SK-MEL-5 (cell line): ENCODE measurements at regions not wholly inside any gene's neighbourhood (a gene's known extent, or its start where the extent isn't known, plus 50 kb on each side); places are given as distances from the start of the nearest gene placed in this dataset.
A peak's percentile ranks its signal among the peaks of the same experiment; 100 is the strongest.
"Not testable (repeated sequence)": the region's sequence is repeated elsewhere in the genome, so short reads cannot be mapped to it uniquely, and the experiment has no call there.

ENCODE experiments used
- DNase-seq: peaks from one replicate; pipeline ENCODE4 v3.0.0-alpha.2; 2016; ENCODE audit warnings: low read depth, low spot score
- in situ Hi-C: cut with HindIII; loops from 2 replicates; pipeline ENCODE4 v1.10.0; 2016; ENCODE audit warnings: low sequenced_read_pairs, high pct_unique_total_duplicates, low pct_unique_long_range_greater_than_20kb

DNA sequence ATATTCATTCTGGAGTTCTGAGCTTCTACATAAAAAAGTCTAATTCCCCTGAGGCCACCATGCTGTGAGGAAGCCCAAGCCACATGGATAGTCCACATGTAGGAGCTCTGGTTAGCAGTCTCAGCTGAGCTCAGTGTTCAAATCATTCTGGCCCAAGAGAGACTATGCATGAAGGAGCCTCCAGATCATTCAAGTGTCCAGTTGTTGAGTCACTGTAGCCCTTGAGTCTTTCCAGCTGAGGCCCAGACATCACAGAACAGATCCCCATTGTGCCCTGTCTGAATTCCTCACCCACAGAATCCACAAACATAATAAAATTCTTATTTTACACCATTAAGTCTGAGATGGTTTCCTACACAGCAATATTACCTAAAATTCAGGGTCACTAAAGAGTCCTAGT lies 107.0 kb upstream of the NGF start:
- in situ Hi-C loops = no loop called here

DNA sequence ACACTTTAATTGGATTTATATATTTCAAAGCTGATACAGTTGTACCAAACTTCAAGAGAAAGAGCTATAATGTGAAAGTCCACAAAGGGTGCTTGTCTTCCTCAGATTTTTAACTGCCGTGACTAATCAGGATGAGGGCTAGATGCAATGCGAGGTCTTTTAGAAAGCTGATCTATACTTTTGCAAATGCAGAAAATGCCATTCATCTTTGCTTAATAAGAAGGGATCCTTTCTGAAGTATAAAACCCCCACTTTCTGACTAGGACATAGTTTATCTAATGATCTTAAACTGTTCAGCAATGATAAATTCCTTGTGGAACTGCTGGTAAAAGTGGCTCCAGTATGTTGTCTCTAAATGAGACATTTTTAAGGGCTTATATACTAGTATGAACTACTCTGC lies 102.7 kb upstream of the NGF start:
- peak; percentile 63 for DNase-seq
- in situ Hi-C loops = no loop called here

More for the DNA sequence above, 107.0 kb upstream of the NGF start:
- peak; percentile 32 for DNase-seq

DNA sequence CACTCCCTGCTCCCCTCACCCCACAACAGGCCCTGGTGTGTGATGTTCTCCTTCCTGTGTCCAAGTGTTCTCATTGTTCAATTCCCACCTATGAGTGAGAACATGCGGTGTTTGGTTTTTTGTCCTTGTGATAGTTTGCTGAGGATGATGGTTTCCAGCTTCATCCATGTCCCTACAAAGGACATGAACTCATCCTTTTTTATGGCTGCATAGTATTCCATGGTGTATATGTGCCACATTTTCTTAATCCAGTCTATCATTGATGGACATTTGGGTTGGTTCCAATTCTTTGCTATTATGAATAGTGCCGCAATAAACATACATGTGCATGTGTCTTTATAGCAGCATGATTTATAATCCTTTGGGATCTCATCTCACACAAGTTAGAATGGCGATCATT lies 101.5 kb upstream of the NGF start:
- in situ Hi-C loops, DNase-seq: not testable (repeated sequence)

DNA sequence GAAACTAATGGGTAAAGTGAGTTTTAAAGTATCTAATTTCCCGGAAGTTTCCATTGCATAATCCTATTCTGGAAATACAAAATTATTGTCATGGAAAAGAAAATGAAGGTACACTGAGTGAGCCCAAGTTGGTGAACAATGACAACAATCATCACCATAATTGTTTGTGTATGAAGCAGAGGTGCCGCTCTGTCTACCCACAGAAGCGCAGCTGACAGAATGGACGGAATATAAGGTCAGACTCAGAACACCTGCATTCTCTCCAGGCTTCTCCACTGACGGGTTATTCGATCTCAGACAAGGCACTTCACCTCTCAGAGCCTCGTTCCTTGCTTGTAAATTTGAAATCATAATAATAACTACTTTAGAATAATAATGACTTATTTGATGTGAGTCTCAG lies 99.1 kb upstream of the NGF start:
- DNase-seq = no peak
- in situ Hi-C loops = no loop called here

DNA sequence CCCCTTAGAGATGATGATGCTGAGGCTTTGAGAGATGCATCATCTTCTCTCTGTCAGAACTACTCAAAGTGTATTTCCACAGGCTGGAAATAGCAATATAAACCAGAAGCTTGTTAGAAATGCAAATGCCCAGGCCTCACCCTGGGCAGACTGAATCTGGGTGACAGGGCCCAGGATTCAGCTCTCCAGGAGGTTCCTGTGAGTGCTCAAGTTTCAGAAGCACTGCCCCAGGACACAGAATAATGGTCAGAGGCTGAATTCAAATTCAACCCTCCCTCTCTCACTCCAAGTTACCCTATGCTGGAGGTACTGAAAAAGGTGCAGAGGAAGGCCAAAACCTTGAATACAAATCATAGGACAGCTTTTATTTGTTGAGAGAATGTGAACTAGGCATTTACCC lies 98.5 kb upstream of the NGF start:
- in situ Hi-C loops = no loop called here
- no peak for DNase-seq

DNA sequence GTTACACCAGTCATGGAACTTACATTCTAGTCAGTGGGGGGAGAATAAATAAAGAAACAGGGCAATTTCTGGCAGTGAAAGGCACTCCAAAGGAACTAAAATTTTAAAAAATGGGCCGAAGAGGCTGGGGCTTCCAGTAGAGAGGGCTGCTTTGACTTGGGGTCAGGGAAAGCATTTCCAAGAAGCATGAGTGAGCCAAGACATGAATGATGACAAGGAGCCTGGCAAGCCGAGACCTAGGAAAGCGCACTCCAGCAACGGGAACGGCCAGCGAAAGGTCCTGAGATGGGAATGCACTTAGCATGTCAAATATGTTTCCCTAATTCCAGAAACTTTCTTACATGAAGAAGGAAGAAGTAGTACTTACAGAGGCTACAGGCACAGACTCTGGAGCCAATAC lies 95.4 kb upstream of the NGF start:
- DNase-seq = no peak
- in situ Hi-C loops = no loop called here

DNA sequence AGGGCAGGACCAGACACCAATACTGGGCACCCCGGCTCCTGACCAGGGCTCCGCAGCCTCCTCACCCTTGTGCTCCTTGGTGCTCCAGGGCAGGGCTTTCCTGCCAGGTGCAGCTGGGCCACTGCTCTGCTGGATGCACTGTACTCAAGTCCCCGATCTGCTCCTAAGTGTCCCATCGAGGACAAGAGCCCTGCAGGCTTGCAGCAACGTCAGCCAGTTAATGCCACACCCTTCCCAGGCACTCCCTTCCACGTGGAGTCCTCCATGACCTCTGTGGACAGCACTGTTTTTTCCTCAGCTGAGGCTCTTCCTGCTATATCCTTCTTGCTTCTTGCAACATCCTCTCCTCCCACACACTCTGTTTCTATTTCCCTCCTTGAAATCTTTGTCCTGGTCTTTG lies 94.0 kb upstream of the NGF start:
- in situ Hi-C loops = no loop called here
- no peak for DNase-seq

DNA sequence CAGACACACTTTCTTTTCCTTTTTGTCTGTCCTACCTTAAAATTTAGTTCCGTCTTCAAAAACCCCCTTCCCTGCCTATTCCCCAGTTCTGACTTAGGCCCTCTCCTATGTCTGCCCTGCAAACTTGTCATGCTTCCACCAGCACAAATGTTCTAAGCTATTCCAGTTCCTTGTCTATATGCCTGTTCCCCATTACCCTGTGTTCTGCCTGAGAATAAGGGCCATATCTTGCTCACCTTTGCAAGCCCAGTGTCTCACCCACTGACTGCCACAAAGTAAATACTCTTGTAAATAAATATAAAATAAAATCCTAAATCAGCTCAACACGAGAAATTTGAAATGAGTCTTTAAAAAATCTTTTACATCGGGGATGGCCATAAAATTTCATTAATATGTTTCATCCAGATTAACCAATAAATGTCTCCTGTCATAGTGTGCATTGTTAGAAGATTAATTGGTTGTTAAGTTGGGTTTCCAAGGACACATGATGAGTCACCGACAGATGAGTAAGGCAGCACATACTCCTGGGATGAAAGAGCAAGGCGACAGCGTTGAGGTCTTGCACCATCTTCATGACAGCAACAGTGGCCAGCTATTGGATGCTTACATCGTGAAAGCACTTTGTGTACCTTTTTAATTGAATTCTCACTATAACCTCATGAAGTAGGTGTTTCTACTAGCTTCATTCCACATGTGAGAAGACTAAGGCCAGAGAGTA lies 92.6 kb upstream of the NGF start:
- in situ Hi-C loops = no loop called here
- peak; percentile 4 for DNase-seq

DNA sequence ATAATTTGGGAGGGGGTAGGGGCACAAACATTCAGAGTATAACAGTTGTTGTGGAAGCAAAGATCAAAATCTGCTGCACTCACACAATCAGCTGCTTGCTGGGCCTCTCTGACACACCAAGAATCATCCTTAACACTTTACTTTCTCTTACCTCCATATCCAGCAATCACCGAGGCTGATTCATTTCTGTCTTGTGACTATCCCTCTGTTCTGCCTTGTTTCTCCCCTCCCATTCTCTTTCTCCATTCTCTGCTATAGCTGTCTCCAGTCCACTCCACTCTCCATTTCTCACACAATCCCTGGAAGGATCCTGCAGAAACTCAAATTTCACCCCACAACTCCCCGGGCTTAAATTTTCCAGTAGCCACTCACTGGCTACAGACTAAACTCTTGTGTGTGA lies 91.8 kb upstream of the NGF start:
- DNase-seq = no peak
- in situ Hi-C loops = no loop called here

DNA sequence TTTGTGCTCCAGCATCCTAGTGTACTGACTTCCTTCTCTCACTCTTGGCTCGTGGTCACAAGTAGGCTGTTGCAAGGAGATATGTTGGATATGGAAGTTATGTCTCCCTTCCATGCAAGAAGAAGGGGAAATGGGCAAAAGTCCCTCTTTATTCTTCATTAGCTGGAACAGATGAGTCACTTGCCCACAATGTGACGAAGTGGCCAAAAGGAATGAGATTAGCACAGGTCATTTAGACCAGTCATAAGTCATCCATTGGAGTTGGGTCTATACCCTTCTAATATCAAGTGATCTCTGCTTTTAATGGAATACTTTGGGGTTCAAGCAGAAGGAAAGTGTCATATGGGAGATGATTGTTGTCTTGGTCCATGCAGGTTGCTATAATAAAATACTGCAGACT lies 91.2 kb upstream of the NGF start:
- in situ Hi-C loops = no loop called here
- no peak for DNase-seq

DNA sequence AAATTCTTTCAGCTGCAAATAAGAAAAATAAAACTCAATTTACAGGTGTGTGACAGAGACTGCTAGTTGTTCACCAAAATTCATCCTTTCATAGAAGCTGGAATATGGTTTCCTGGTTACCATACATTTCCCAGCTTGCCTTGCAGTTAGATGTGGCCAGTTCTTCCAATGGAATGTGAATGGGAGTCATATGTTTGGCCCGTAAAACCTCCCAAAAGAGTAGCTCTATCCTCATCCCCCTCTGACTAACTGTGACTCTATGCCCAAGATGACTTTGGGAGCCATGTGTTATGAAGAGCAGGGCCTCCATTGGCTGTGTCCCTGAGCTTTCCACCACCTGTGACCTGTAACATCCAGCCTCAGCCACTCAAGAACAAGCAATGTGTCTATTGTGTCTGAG lies 90.6 kb upstream of the NGF start:
- in situ Hi-C loops = no loop called here
- DNase-seq = no peak

DNA sequence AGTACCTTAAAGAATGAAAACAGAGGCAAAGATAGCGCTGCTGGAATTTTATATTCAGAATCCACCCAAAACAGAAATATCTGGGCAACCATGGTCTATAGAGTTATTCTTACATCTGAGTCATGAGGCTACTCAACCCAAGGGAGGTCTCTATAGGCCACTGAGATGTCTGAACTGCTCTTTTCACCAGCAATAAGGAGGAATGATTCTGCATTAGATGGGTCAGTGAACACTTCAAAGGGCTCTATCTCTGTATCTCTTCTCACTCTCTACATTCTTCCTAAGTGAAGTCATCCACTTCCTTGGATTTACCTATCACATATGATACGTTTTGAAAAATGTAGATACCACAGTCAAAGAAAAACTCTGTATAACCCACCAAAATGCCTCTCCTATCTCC lies 90.2 kb upstream of the NGF start:
- DNase-seq = no peak
- in situ Hi-C loops = no loop called here

DNA sequence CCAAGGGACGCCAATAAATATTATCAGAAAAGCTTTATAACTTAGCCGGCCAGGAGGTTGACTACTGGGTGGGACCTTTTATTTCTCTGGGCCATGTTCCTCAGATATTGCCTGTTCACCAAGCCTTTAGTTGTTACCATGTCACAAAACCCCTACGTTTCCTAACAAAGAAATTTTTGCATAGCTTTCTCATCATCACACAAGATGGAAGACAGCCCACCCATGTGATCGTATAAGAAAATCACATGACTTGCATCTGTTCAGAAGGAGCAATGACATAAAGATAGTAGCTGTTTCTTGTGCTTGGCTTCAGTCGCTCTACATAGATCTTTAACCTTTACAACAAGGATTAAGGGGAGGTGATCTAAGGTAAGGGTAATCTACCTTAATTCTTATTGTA lies 88.9 kb upstream of the NGF start:
- no peak for DNase-seq

DNA sequence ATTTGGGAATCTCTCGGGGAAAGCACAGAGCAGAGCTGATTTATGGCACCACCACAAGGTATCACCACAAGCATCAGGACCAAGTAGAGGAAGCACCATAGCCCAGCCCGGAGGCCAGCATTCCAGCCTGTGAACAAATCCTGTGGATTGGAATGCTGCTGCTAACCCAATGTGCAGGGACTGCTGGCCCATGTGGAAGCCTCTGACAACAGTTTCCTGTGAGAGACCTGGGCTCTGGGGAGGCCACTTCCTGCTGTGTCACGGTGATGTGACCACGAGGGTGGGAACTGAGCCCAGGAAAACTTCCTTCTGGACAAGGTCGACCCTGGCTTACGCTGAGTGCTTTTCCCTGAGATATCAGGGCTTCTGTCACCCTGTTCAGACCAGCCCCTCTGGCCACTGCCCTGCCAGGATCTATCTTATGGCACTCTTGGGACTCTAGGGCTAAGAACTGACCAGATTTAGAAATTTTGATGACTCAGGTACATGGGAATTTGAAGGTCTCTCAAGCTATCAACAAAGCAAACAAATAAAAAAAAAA lies 88.3 kb upstream of the NGF start:
- peak; percentile 15 for DNase-seq
- in situ Hi-C loops = no loop called here

More for the DNA sequence above, 88.9 kb upstream of the NGF start:
- in situ Hi-C loops = no loop called here

DNA sequence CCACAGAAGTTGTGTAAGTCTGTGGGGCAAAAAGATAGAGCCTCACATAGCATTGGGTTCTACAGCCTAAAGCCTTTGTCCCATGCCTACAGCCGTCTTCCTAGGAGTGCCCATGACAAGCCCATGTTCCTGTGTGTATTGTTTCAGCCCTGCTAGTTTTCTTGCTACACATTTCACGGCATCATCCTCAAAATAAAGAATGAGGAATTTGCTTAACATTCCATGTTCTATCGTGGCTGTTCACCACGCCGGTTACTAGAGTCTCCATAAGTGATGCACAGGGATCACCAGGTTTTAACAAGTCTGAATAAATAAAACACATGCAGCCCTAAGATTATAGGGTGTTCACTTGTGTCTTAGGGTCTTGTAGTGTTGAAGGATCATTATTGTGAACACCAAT lies 87.4 kb upstream of the NGF start:
- in situ Hi-C loops = no loop called here
- no peak for DNase-seq

DNA sequence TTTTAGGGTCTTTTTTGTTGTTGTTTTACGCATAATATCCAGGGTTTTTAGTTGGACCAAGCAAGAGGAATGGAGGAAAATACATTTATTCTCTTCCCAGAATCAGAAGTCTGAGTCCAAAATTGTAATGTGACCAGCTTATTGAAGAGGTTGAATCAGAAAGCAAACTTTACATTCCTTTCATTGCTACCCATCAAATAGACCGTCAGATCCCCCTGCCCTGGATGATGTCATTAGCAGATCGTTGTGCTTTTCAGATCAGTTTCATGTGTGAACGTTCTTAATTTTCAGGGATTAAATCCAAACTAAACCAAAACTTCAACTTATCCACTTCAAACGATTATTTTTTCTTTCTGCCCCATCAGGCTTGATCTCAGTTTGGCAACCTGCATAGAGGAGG lies 85.7 kb upstream of the NGF start:
- in situ Hi-C loops = no loop called here
- no peak for DNase-seq

DNA sequence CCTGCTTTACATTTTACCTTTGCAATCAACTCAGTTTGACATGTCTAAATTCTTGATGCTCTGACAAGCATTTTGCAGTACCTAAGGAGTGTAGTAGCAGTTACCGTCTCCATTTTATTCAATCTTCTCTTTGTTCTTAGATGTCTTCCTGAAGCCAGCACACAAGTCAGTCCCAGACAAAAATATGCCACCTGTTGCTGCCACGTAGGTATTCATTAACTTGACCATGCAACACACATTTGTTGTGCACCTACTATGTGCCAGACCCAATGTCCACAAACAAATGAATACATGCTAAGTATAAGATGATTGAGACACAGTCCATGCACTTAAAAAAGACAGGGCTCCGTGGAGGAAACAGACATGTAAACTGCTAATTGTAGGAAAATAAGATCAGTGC lies 81.5 kb upstream of the NGF start:
- in situ Hi-C loops = no loop called here
- DNase-seq = no peak

DNA sequence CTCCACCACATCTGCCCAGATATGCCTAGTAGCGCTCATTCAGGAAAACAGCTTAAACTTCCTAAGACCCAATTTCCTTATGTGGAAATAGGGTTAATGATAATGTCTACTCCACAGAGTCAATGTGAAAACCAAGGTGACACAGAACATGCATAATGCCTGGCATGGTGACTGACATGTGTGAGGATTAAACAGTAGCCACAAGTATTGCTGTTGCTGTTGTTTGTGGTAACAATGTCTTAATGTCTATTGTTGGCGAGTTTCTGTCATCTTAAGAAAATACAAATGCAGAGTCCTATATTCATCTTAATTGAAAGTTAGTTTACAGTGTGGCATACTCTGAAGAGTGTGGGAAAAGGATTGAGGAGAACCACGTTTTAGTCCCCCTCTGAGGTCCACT lies 75.6 kb upstream of the NGF start:
- in situ Hi-C loops = no loop called here
- DNase-seq = no peak

DNA sequence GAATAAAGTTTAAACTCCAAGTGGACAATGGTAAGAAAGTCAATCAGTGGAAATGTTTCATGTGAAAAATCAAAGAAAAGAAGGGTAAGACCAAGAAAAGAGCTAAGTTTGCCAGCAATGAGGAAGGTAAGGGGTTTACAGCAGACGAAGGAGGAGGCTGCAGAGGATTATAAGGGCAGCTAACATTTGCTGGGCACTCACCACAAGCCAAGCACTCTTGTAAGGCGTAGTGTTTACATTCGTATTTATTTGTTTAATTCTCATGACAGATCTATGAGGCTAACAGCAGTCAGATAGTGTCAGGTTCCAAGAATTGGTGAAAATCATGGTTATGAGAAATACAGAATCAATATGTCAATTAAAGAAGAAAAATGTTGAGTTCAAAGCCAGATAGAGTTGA lies 75.2 kb upstream of the NGF start:
- in situ Hi-C loops = no loop called here
- no peak for DNase-seq

DNA sequence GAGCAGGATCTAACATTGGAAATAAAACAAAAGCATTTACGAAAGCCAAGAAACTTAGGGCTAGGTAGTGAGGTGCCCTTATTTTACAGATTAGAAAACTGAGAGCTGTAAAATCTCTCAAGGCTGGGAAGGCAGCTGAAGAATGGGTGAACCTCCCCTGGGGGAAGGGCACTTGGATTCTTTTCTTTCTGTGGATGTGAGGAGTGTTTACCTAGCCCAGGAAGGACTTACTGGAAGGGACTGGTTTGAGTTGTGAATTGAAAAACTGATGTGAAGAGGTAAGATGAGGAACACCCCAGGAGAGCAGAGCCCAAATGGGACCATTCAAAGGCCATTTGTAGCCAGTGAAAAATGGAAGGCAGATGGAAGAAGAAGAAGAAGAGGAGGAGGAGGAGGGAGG lies 74.7 kb upstream of the NGF start:
- no peak for DNase-seq
- in situ Hi-C loops = no loop called here
